Motor neuron (in vitro differentiated cells): ENCODE measurements at regions not wholly inside any gene's neighbourhood (a gene's known extent, or its start where the extent isn't known, plus 50 kb on each side); places are given as distances from the start of the nearest gene placed in this dataset.
A peak's percentile ranks its signal among the peaks of the same experiment; 100 is the strongest.
"Not testable (repeated sequence)": the region's sequence is repeated elsewhere in the genome, so short reads cannot be mapped to it uniquely, and the experiment has no call there.

Experiments used
- ATAC-seq, 8 experiments: fragments of 200-7000 bp; cut with Tn5 transposase; replicated peaks in 6 of 8; 2 replicates each; pipeline ENCODE4 v1.8.0; 2021; ENCODE audit warnings: mild to moderate bottlenecking in 8 of 8, moderate library complexity in 8 of 8
- H3K27ac ChIP-seq, 2 donors: fragments of 250-450 bp; sonication (Bioruptor Pico); 2 replicates each; pipeline ENCODE4 v1.9.0; 2021; ENCODE audit warnings: antibody characterized with exemption in 2 of 2, mild to moderate bottlenecking in 2 of 2, moderate library complexity in 1 of 2
- H3K4me1 ChIP-seq, 2 donors: fragments of 250-450 bp; sonication (Bioruptor Pico); replicated peaks in 1 of 2; 2 replicates each; pipeline ENCODE4 v1.6.1; 2021; ENCODE audit warnings: antibody characterized with exemption in 2 of 2, mild to moderate bottlenecking in 2 of 2, moderate library complexity in 1 of 2
- H3K4me3 ChIP-seq, 5 donors: fragments of 250-450 bp; sonication (Bioruptor Pico); 2 replicates each; pipeline ENCODE4 v1.9.0; 2021; ENCODE audit warnings: antibody characterized with exemption in 5 of 5, mild to moderate bottlenecking in 5 of 5, moderate library complexity in 4 of 5
- WGBS, 10 experiments: fragments of 450-650 bp; shearing (Covaris generic); methylation state at CpG; one replicate each; pipeline ENCODE4 v1.0.0; 2022; 5-methylcytosine and 5-hydroxymethylcytosine counted together
- in situ Hi-C, 9 experiments: fragments of 400-800 bp; cut with MboI; loops; one replicate each; pipeline ENCODE4 v1.15.0; 2021; ENCODE audit warnings: low sequenced_read_pairs in 9 of 9, low pct_unique_long_range_greater_than_20kb in 2 of 9; ENCODE audit not compliant: unreplicated experiment in 9 of 9

DNA sequence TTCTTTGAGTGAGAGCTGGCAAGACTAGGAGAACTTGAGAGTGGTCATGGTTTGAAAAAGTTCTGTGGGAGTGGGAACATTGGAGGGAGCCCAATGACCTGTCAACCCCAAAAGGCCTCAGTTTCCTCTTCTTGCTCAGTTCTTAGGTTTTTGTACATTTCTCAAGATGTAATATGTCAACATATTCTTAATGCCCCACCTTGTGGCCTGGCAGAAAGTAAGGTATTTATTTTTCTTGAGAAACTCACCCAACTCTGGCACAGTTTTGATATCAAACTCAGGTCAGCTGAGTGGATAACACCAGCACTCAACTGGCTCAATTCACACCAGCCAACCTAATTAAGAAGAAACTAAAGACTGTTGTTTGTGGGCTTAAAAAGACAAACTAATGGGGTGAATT is 123.0 kb upstream of the SLC27A6 start:
- no peak for ATAC-seq
- in situ Hi-C loops: loop anchor here in 8 of 9 experiments (10.0 to 25.0 kb wide), 6 partner anchors 155 to 1280 kb away; no protein-coding TSS in a partner anchor
- no peaks in the 10 kb centered on the region for H3K4me1 ChIP-seq
- H3K4me3 ChIP-seq: no peak overlapping the region
- H3K27ac ChIP-seq: no peak overlapping the region

GRCh38 chr5:128844354-128844923 is 120.8 kb upstream of the SLC27A6 start:
- Histone ChIP-seq H3K27ac (no peak overlapping the region), H3K4me1 (no peaks in the 10 kb centered on the region), H3K4me3 (no peak overlapping the region)
- in situ Hi-C loops: loop anchor here in 8 of 9 experiments (10.0 to 25.0 kb wide), 6 partner anchors 157 to 1282 kb away; no protein-coding TSS in a partner anchor
- 0 to 80% (median 43%) methylated on average over 1 to 2 of the region's 2 CpGs for WGBS, 10 experiments
- ATAC-seq: no peak

DNA sequence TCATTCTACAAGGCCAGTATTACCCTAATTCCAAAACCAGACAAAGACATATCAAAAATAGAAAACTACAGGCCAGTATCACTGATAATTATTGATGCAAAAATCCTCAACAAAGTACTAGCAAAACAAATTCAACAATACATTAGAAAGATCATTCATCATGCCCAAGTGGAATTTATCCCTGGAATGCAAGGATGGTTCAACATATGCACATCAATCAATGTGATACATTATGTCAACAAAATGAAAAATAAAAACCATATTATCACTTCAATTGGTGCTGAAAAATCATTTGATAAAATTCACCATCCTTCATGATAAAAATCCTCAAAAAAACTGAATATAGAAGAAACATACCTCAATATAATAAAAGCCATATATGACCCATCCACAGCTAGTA is 115.2 kb upstream of the SLC27A6 start:
- in situ Hi-C loops: no loop called here
- Histone ChIP-seq H3K4me1 (no peaks in the 10 kb centered on the region), H3K4me3 (no peak overlapping the region), H3K27ac (no peak overlapping the region)
- no peak for ATAC-seq

GRCh38 chr5:128854931-128855330 is 110.4 kb upstream of the SLC27A6 start:
- ATAC-seq: no peak
- 55 to 100% (median 100%) methylated on average over 1 of the region's 1 CpG; no CpG with 5 or more reads in 3 of the 10 experiments for WGBS, 10 experiments
- H3K4me3 ChIP-seq: no peak overlapping the region
- no peaks in the 10 kb centered on the region for H3K4me1 ChIP-seq
- in situ Hi-C loops: no loop called here
- H3K27ac ChIP-seq: no peak overlapping the region

GRCh38 chr5:128857076-128857677 is 108.1 kb upstream of the SLC27A6 start:
- H3K4me3 ChIP-seq: no peak overlapping the region
- no peaks in the 10 kb centered on the region for H3K4me1 ChIP-seq
- WGBS, 10 experiments: 8 to 100% (median 71%) methylated on average over 1 to 3 of the region's 3 CpGs; no CpG with 5 or more reads in 2 of the 10 experiments
- no peak for ATAC-seq
- in situ Hi-C loops: no loop called here
- H3K27ac ChIP-seq: no peak overlapping the region

- 0 to 88% (median 72%) methylated on average over 1 of the region's 1 CpG; no CpG with 5 or more reads in 2 of the 10 experiments for WGBS, 10 experiments
- in situ Hi-C loops: no loop called here
Observed at GRCh38 chr5:128858995-128859394, 106.3 kb upstream of the SLC27A6 start.

DNA sequence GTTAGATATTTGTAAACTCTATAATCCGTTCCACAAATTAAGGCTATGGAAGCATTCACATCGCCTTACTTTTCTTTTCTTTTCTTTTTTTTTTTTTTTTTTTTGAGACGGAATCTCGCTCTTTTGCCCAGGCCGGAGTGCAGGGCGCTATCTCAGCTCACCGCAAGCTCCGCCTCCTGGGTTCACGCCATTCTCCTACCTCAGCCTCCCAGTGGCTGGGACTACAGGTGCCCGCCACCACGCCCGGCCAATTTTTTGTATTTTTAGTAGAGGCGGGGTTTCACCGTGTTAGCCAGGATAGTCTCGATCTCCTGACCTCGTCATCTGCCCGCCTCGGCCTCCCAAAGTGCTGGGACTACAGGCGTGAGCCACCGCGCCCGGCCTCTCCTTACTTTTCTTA is 104.1 kb upstream of the SLC27A6 start:
- ATAC-seq, in situ Hi-C loops, H3K4me3 ChIP-seq, H3K27ac ChIP-seq, H3K4me1 ChIP-seq: not testable (repeated sequence)
- WGBS, 10 experiments: 34 to 100% (median 85%) methylated on average over 8 to 20 of the region's 22 CpGs; no CpG with 5 or more reads in 1 of the 10 experiments

More at GRCh38 chr5:128858995-128859394, 106.3 kb upstream of the SLC27A6 start:
- peak in 2 of 8 experiments; percentile 80 to 97 for ATAC-seq
- Histone ChIP-seq H3K4me3 (no peak overlapping the region), H3K4me1 (no peaks in the 10 kb centered on the region), H3K27ac (no peak overlapping the region)

- 0 to 50% (median 10%) methylated on average over 1 of the region's 1 CpG; no CpG with 5 or more reads in 4 of the 10 experiments for WGBS, 10 experiments
- Histone ChIP-seq H3K4me1 (no peaks in the 10 kb centered on the region), H3K27ac (no peak overlapping the region), H3K4me3 (no peak overlapping the region)
- no peak for ATAC-seq
- in situ Hi-C loops: no loop called here
Observed at GRCh38 chr5:128869970-128870369, 95.3 kb upstream of the SLC27A6 start.

GRCh38 chr5:128870373-128870772 is 94.9 kb upstream of the SLC27A6 start:
- ATAC-seq: no peak
- in situ Hi-C loops: no loop called here
- Histone ChIP-seq H3K27ac (no peak overlapping the region), H3K4me1 (no peaks in the 10 kb centered on the region), H3K4me3 (no peak overlapping the region)
- WGBS, 10 experiments: 0 to 83% (median 25%) methylated on average over 1 to 5 of the region's 5 CpGs; no CpG with 5 or more reads in 1 of the 10 experiments

DNA sequence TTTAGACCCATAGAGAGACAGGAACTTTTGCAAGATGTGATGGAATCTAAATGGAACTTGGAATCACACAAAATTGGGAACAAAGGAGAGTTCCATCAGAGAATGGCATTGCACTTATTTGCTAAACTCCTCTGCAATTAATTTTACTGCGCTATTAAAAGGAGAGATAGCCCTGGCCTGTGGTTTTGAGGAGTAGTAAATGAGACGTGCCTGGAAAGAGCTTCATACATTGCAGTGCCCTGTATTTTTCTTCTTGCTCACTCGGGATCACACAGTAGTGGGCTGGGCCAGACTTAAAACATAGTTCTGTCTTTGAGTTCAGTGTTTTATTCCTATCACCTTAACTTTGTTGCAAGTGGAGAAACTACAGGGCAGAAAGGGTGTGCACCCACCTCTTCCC is 94.4 kb upstream of the SLC27A6 start:
- H3K4me1 ChIP-seq: no peaks in the 10 kb centered on the region
- WGBS, 10 experiments: 0 to 95% (median 49%) methylated on average over 1 to 3 of the region's 3 CpGs; no CpG with 5 or more reads in 2 of the 10 experiments
- no peak for ATAC-seq

DNA sequence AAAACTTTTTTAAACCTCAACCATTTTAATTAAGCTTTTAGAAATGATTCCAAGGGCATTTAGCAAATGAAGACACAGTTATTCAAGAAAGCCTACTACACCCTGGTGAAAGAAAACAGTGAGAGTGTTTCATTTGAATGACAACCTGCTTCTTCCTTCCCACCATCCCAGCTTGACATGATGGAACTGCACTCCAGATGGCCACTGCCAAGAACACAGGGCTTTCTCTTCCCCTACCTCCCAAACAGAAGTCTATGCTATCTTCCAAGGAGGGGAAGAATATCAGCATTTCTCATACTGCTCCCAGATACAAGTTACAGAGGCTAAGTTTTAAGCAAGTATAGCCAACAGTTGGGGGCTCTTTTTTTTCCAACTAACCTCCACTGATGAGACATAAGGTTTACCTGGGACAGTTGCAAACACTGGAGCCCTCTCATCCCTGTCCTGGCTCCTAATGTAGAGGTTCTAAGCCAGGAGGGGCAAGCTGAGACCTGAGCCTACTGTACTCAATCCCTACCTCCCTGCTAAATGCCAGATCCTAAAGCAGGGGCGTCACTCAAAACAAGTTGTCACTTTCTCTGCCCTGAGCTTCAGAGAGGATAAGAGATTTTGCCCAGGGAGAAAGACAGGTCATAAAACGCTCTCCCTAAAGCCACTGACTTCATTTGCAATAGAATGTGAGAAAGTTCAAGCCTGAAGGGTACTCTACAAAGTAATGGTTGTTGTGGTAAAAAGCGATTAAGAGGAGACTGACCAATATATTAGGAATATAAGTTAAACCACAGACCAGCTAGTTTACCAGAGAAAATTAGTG is 88.5 kb upstream of the SLC27A6 start:
- H3K4me3 ChIP-seq: no peak overlapping the region
- H3K27ac ChIP-seq: no peak overlapping the region
- ATAC-seq: no peak
- WGBS, 10 experiments: 0 to 60% (median 20%) methylated on average over 1 to 3 of the region's 3 CpGs; no CpG with 5 or more reads in 1 of the 10 experiments
- in situ Hi-C loops: no loop called here
- no peaks in the 10 kb centered on the region for H3K4me1 ChIP-seq

More for the DNA sequence above, 94.4 kb upstream of the SLC27A6 start:
- no peak overlapping the region for H3K27ac ChIP-seq
- H3K4me3 ChIP-seq: no peak overlapping the region
- in situ Hi-C loops: no loop called here

DNA sequence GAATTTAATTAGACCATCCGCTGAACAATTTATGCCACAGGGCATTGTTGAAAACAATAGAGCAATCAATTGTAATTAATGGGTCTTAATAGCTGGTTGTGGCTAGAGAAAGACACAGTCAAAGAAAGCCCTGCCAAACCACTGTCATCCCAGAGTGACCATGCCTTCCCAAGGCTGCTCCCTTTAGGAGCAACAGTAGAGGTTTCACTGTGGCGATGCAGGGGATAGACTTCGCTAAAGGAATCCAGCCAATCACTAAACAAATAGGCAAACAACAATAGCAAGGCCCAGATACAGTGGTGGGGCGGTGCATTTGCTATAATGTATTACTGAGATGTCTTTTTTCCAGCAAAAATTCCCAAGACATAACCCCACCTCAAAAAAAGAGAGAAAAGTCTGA is 87.8 kb upstream of the SLC27A6 start:
- Histone ChIP-seq H3K4me3 (no peak overlapping the region), H3K27ac (no peak overlapping the region), H3K4me1 (no peaks in the 10 kb centered on the region)
- WGBS, 10 experiments: 0 to 100% (median 30%) methylated on average over 1 to 4 of the region's 4 CpGs; no CpG with 5 or more reads in 2 of the 10 experiments
- ATAC-seq: no peak
- in situ Hi-C loops: no loop called here

DNA sequence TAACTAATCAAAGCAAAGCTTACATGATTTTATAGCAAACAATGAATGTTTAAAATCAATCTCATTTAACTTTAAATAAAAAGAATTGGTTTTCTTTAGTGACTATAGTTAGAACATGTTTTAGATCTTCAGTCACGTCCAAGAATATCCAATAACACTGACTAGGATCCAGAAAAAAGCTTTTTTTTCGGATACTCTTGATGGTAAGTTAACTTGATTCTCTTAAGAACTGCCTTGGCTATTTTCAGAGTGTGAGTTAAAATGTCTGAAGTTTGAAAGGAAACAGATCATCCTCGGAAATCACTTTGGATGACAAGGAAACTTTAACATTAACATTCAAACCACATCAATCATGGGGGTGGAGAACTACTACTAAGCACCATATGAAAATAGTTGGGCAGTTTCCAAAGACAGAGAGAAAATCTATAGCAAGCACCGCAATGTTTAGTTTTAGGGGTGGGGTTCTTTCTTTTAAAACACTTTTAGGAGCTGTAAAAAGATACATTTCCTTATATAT is 83.7 kb upstream of the SLC27A6 start:
- ATAC-seq: peak in 1 of 8 experiments; percentile 32
- Histone ChIP-seq H3K4me3 (no peak overlapping the region), H3K4me1 (no peaks in the 10 kb centered on the region), H3K27ac (no peak overlapping the region)
- 0 to 100% (median 80%) methylated on average over 1 to 4 of the region's 4 CpGs for WGBS, 10 experiments
- in situ Hi-C loops: no loop called here
